LNCAP (cell line): ENCODE measurements at regions not wholly inside any gene's neighbourhood (a gene's known extent, or its start where the extent isn't known, plus 50 kb on each side); places are given as distances from the start of the nearest gene placed in this dataset.

Experiments
- CTCF ChIP-seq: fragments of 450-650 bp; IDR thresholded peaks from 2 replicates; pipeline ENCODE4 v1.5.1; 2017; ENCODE audit warnings: mild to moderate bottlenecking

DNA sequence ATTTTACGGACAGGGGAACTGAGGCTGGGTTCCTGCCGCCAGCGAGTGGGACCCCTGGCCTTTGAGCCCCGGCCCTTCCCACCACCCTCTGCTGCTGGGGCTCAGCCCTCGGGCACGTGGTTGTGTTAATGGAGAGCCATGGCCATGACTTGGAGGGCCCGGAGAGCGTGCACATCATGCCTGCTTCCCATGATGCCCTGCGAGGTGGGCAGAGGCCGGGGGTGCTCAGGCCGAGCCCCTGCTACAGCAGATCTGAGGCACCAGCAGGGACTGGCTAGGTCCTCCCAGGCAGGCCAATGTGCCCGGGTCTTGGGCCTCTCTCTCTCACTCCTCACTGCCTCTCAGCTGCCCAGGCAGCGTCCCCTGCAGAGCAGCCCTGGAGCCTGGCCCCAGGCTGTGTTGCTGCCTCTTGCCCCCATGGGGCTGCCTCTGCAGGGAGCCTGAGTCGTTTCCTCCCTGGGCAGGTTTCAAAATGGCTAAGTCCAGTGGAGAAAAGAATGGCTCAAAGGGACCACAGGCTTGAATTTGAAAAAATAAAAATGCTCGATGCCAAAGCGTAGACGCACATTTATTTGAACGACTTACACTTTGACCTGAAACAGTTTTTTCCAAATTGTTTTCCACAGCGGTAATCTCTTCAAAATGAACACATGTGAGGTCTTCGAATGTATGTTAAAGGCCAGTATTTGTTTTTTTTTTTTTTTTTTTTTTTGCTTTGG lies 72.6 kb upstream of the CLDN5 start:
- TF ChIP-seq CTCF: no peak

DNA sequence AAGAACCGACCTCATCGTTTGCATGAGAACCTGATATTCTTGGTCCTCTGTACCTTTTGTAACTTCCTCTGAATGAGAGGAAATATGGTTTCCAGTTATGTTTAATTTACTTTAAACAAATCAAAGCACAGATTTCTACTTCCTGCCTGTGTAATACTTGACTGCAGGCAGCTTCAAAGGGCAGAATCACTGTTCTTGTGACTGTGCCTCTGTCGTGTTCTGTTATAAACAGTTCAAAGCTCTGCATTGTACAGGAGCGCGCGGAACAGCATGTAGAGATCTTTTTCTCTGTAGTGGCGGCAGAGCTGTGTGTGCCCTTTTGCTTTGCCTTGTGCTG lies 73.2 kb upstream of the CLDN5 start:
- TF ChIP-seq CTCF: no peak

DNA sequence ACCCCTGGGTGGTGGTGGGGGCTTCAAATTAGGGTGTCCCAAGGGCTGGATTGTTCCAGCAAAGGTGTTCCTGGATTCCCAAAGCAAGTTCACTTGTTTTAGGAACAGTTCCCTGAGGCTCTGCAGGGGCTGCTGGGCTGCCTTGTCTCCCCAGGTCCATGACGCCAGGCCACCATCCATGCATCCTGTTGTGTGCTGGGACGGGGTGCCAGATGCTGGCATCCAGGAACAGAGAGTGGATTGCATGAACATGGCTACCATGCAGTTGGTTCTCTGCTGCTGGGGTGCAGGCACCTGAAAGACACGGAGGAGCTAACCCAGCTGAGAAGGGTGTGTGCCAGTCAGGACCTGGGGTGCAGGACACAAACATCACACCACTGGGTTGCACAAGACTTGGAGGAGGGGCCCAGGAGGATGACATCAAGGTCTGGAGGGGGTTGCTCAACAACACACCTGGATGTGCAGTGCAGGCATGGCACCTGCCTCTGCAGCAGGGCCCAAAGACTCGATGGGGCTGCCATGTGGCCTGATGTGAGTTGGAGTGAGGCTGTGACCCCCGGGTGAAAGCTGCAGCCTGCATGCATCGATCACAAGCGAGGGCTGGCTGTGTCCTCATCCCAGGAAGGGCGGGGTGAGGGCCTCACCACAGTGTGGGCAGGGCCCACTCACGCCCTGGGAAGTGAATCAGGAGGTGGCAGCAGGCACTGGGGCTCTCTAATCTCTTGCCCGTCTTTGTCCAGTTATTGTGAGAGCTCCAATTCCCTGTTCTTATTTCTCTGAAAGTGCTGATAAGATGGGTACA lies 74.0 kb upstream of the CLDN5 start:
- TF ChIP-seq CTCF: no peak

DNA sequence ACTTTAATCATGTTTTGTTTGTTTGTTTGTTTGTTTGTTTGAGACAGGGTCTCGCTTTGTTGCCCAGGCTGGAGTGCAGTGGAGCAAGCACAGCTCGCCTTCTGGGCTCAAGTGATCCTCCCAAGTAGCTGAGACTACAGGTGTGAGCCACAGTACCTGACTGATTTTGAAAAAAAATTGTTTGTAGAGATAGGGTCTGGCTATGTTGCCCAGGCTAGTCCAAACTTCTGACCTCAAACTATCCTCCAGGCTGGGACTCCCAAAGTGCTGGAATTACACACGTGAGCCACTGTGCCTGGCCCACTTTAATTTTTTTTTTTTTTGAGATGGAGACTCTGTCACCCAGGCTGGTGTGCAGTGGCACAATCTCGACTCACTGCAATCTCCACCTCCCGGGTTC lies 74.8 kb upstream of the CLDN5 start:
- no peak for TF ChIP-seq CTCF

DNA sequence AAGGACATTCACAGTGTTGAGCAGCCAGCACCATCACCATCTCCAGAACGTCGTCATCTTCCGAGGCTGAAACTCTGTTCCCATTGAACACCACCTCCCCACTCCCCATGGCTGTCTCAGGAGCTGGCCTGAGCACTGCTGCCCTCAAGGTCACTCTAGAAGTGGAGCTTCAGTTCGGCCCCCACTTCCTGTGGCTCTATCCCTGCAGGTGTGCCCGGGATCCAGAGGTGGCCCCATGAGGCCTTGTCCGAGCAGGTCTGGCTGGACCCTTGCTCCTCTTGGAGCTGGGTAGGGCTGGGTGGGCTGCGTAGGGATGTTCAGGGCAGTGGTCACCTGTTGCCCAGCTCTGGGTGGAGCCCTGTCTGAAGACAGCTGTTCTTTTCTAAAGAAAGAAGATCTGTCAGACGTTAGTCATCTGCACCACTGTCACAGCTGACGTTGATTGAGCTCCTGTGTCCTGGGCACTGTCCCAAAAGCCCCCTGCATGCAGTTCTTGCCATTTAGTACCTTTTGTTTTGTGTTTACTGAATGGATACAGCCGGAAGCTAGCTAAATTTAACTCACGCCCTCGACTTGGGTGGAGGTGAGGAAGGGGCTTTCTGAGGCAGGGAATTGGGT lies 75.5 kb upstream of the CLDN5 start:
- TF ChIP-seq CTCF: no peak

- no peak for TF ChIP-seq CTCF
These were observed 79.6 kb upstream of the CLDN5 start for GRCh38 chr22:19603767-19604166.

GRCh38 chr22:19604711-19605268 lies 80.6 kb upstream of the CLDN5 start:
- no peak for TF ChIP-seq CTCF
